OCI-LY3 (cell line): ENCODE measurements at regions not wholly inside any gene's neighbourhood (a gene's known extent, or its start where the extent isn't known, plus 50 kb on each side); places are given as distances from the start of the nearest gene placed in this dataset.

Experiments used
- CTCF ChIP-seq: fragments of 200-600, 300-600 bp; sonication (generic); IDR thresholded peaks from 2 replicates; pipeline ENCODE4 v1.5.1; 2014; ENCODE audit warnings: antibody characterized with exemption, low read length, low read depth
- EZH2phosphoT487 ChIP-seq: fragments of 200-600 bp; shearing (Covaris generic); IDR thresholded peaks from 2 replicates; pipeline ENCODE4 v1.6.1; 2018; ENCODE audit warnings: antibody characterized with exemption, mixed run types, low read depth

- TF ChIP-seq CTCF (no peak), EZH2phosphoT487 (no peak)
Observed at GRCh38 chr13:50483416-50483815, 360.1 kb downstream of the DLEU7 start.
